ENCODE measurements at regions not wholly inside any gene's neighbourhood (a gene's known extent, or its start where the extent isn't known, plus 50 kb on each side); places are given as distances from the start of the nearest gene placed in this dataset.
"Not testable (repeated sequence)": the region's sequence is repeated elsewhere in the genome, so short reads cannot be mapped to it uniquely, and the experiment has no call there.

GRCh38 chr6:147977851-147978465 lies 364.7 kb upstream of the SASH1 start:
- DNase-seq (ENCODE audit: low spot score), result no peak

- DNase-seq (ENCODE audit: low spot score), result no peak
Observed at GRCh38 chr6:147979966-147980365, 362.7 kb upstream of the SASH1 start.

GRCh38 chr6:147983581-147984366 lies 358.9 kb upstream of the SASH1 start:
- DNase-seq (ENCODE audit: low spot score), result no peak

GRCh38 chr6:147986846-147987245 lies 355.8 kb upstream of the SASH1 start:
- DNase-seq (ENCODE audit: low spot score), result no peak

- no peak for DNase-seq (ENCODE audit: low spot score)
Observed at GRCh38 chr6:147990159-147990558, 352.5 kb upstream of the SASH1 start.

GRCh38 chr6:147991961-147992360 lies 350.7 kb upstream of the SASH1 start:
- DNase-seq (ENCODE audit: low spot score), result no peak

GRCh38 chr6:147999001-147999540 lies 343.6 kb upstream of the SASH1 start:
- DNase-seq (ENCODE audit: low spot score), result no peak

GRCh38 chr6:148001844-148002642 lies 340.6 kb upstream of the SASH1 start:
- DNase-seq (ENCODE audit: low spot score), result no peak

GRCh38 chr6:148004651-148005050 lies 338.0 kb upstream of the SASH1 start:
- DNase-seq (ENCODE audit: low spot score), result no peak

- no peak for DNase-seq (ENCODE audit: low spot score)
Observed at GRCh38 chr6:148005806-148006205, 336.8 kb upstream of the SASH1 start.

- DNase-seq (ENCODE audit: low spot score), result not testable (repeated sequence)
Observed at GRCh38 chr6:148010516-148010915, 332.1 kb upstream of the SASH1 start.

- DNase-seq (ENCODE audit: low spot score), result no peak
Observed at GRCh38 chr6:148016013-148016412, 326.6 kb upstream of the SASH1 start.

- no peak for DNase-seq (ENCODE audit: low spot score)
Observed at GRCh38 chr6:148021165-148021564, 321.5 kb upstream of the SASH1 start.

GRCh38 chr6:148021699-148022098 lies 320.9 kb upstream of the SASH1 start:
- DNase-seq (ENCODE audit: low spot score), result no peak

- not testable (repeated sequence) for DNase-seq (ENCODE audit: low spot score)
Observed at GRCh38 chr6:148022279-148022678, 320.4 kb upstream of the SASH1 start.

- DNase-seq (ENCODE audit: low spot score), result no peak
Observed at GRCh38 chr6:148027201-148027600, 315.4 kb upstream of the SASH1 start.

GRCh38 chr6:148035806-148036390 lies 306.7 kb upstream of the SASH1 start:
- no peak for DNase-seq (ENCODE audit: low spot score)

GRCh38 chr6:148037496-148037895 lies 305.1 kb upstream of the SASH1 start:
- no peak for DNase-seq (ENCODE audit: low spot score)

- no peak for DNase-seq (ENCODE audit: low spot score)
Observed at GRCh38 chr6:148041546-148041945, 301.1 kb upstream of the SASH1 start.

- no peak for DNase-seq (ENCODE audit: low spot score)
Observed at GRCh38 chr6:148042536-148042935, 300.1 kb upstream of the SASH1 start.

- DNase-seq (ENCODE audit: low spot score), result no peak
Observed at GRCh38 chr6:148044261-148044751, 298.3 kb upstream of the SASH1 start.

GRCh38 chr6:148044921-148045320 lies 297.7 kb upstream of the SASH1 start:
- no peak for DNase-seq (ENCODE audit: low spot score)

Data from SW480 (cell line).